ENCODE measurements at regions not wholly inside any gene's neighbourhood (a gene's known extent, or its start where the extent isn't known, plus 50 kb on each side); places are given as distances from the start of the nearest gene placed in this dataset.

DNA sequence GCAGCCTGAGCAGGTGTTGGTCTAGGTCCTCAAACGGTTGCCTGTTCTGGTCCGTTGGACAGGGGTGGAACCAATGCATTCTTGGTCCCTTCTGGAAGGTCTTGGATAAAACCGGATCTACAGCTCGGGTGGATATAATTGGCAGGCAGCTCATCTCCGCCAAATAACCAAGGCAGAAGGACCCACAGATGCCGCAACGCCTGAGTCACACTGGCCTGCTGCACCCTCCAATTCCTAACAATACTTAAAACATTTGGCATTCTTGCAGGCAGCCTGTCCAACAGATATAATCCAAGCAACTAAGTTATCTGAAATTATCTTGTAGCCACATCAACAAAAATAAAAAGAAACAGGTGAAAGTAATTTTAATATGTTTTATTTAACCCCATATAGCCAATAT lies 59.0 kb upstream of the FGF14 start:
- TF ChIP-seq, protein P1, sequence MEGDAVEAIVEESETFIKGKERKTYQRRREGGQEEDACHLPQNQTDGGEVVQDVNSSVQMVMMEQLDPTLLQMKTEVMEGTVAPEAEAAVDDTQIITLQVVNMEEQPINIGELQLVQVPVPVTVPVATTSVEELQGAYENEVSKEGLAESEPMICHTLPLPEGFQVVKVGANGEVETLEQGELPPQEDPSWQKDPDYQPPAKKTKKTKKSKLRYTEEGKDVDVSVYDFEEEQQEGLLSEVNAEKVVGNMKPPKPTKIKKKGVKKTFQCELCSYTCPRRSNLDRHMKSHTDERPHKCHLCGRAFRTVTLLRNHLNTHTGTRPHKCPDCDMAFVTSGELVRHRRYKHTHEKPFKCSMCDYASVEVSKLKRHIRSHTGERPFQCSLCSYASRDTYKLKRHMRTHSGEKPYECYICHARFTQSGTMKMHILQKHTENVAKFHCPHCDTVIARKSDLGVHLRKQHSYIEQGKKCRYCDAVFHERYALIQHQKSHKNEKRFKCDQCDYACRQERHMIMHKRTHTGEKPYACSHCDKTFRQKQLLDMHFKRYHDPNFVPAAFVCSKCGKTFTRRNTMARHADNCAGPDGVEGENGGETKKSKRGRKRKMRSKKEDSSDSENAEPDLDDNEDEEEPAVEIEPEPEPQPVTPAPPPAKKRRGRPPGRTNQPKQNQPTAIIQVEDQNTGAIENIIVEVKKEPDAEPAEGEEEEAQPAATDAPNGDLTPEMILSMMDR (conservative IDR thresholded peaks at IDR 0.05), result no peak
- H3K4me3 Mint-ChIP-seq, result no peak overlapping the region
- no peaks in the 10 kb centered on the region for H3K4me1 Mint-ChIP-seq (ENCODE audit: unreplicated experiment)
- H3K36me3 Mint-ChIP-seq, result no peaks in the 10 kb centered on the region
- H3K27ac Mint-ChIP-seq, result no peak overlapping the region
- H3K9me3 Mint-ChIP-seq, result no peaks in the 10 kb centered on the region
- DNase-seq (ENCODE audit: extremely low spot score, unreplicated experiment), result no peak
- H3K27me3 Mint-ChIP-seq, result peaks cover 20% of the 10 kb centered on the region

DNA sequence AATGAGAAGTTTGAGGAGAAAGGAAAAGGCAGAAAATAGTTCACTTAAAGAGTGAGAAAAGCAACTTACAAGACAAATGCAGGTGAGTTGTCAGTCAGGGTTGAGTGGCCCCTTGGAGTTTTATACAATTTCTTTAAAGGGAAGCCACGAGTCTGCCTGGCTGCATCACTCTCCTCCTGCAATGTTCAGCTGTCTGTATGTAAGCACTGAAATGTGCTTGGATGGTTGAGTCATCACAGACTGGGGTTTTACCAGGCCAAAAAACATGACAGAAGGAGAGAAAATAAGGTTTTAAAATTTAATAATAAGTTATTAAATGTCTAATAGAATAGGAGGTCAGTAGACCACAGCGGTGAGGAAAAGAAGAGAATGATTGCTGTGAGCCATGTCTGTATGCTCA lies 51.0 kb upstream of the FGF14 start:
- no peaks in the 10 kb centered on the region for H3K4me1 Mint-ChIP-seq (ENCODE audit: unreplicated experiment)
- no peak for DNase-seq (ENCODE audit: extremely low spot score, unreplicated experiment)
- no peaks in the 10 kb centered on the region for H3K36me3 Mint-ChIP-seq
- no peak overlapping the region for H3K4me3 Mint-ChIP-seq
- no peak overlapping the region for H3K27ac Mint-ChIP-seq
- no peaks in the 10 kb centered on the region for H3K9me3 Mint-ChIP-seq
- peaks cover 47% of the 10 kb centered on the region for H3K27me3 Mint-ChIP-seq
- TF ChIP-seq, protein P1 (conservative IDR thresholded peaks at IDR 0.05), result no peak

All from type B pancreatic cell (in vitro differentiated cells).